ENCODE measurements at regions not wholly inside any gene's neighbourhood (a gene's known extent, or its start where the extent isn't known, plus 50 kb on each side); places are given as distances from the start of the nearest gene placed in this dataset.

DNA sequence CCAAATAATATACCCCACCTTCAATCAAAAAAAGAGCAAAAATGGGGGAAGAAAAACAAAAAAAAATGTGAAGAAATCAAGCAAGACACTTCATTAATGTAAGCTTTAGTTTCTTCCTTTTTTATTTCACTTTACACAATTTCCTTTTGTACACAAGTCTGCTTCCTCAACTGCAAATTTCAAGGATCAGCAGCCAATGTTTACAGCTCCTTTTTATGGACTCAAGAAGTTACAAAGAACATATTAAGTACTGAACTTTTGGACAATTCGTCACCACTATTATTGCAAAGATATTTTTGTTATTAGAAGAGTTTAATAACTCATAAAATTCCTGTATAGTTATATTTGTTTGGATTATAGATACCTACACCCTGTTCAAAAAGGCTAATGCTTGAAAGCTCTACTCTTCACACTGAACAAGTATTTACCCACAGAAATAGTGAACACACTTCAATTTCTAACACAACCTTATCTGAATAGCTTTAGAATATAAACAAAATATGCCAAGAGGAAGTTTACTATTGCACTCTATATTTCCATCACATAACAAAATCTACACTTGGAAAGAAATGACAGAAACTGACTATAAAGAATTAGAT lies 658.7 kb upstream of the CNTNAP5 start:
- Histone ChIP-seq H3K4me2 (ENCODE audit: low read length) (no peak overlapping the region), H3K27ac (no peak overlapping the region), H3K9me3 (ENCODE audit: control insufficient read depth, low read length) (no peaks in the 10 kb centered on the region), H3K4me1 (no peaks in the 10 kb centered on the region), H3K9ac (no peak overlapping the region), H3K4me3 (ENCODE audit: low read depth, low read length) (no peak overlapping the region), H2AFZ (no peak overlapping the region), H3K27me3 (ENCODE audit: control insufficient read depth, insufficient read depth, low read length) (no peaks in the 10 kb centered on the region), H3K79me2 (no peaks in the 10 kb centered on the region), H3K36me3 (ENCODE audit: control insufficient read depth, insufficient read depth, low read length) (no peaks in the 10 kb centered on the region)
- TF ChIP-seq CTCF (IDR thresholded peaks at IDR 0.05) = no peak

DNA sequence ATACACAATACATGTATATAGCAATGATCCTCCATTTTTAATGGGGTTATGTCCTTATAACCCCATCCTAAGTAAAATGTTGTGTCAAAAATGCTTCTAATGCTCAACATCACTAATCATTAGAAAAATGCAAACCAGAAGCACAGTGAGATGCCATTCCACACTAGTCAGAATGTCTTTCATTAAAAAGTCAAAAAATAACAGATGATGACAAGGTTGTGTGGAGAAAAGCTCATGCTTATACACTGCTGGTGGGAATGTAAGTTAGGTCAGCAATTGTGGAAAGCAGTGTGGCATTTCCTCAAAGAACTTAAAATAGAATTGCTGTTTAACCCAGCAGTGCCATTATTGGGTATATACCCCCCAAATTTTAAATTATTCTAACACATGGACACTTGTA lies 654.9 kb upstream of the CNTNAP5 start:
- no peak for TF ChIP-seq CTCF (IDR thresholded peaks at IDR 0.05)
- no peaks in the 10 kb centered on the region for H3K27me3 ChIP-seq (ENCODE audit: control insufficient read depth, insufficient read depth, low read length)
- no peak overlapping the region for H3K4me3 ChIP-seq (ENCODE audit: low read depth, low read length)
- H3K4me1 ChIP-seq = no peaks in the 10 kb centered on the region
- H3K27ac ChIP-seq = no peak overlapping the region
- no peaks in the 10 kb centered on the region for H3K79me2 ChIP-seq
- H2AFZ ChIP-seq = no peak overlapping the region
- no peak overlapping the region for H3K4me2 ChIP-seq (ENCODE audit: low read length)
- no peak overlapping the region for H3K9ac ChIP-seq
- no peaks in the 10 kb centered on the region for H3K36me3 ChIP-seq (ENCODE audit: control insufficient read depth, insufficient read depth, low read length)
- H3K9me3 ChIP-seq (ENCODE audit: control insufficient read depth, low read length) = no peaks in the 10 kb centered on the region

DNA sequence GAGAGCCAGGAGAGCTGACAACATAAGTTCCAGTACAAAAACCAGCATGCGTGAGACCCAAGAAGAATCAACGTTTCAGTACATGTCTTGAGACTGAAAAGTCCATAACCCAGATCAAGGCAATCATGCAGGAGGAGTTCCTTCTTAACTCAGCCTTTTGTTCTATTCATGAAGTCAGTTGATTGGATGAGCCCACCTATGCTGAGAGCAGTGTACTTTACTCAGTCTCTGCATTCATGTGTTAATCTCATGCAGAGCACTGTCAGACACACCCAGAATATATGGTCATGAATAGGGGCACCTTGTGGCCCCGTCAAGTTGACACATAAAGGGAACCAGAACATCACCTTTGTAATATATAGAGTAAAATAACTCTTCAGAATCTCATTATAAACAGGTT lies 653.6 kb upstream of the CNTNAP5 start:
- Histone ChIP-seq H3K4me2 (ENCODE audit: low read length) (no peak overlapping the region), H3K4me3 (ENCODE audit: low read depth, low read length) (no peak overlapping the region), H3K79me2 (no peaks in the 10 kb centered on the region), H2AFZ (no peak overlapping the region), H3K27me3 (ENCODE audit: control insufficient read depth, insufficient read depth, low read length) (no peaks in the 10 kb centered on the region), H3K9ac (no peak overlapping the region), H3K27ac (no peak overlapping the region), H3K36me3 (ENCODE audit: control insufficient read depth, insufficient read depth, low read length) (no peaks in the 10 kb centered on the region), H3K4me1 (no peaks in the 10 kb centered on the region), H3K9me3 (ENCODE audit: control insufficient read depth, low read length) (no peaks in the 10 kb centered on the region)
- no peak for TF ChIP-seq CTCF (IDR thresholded peaks at IDR 0.05)

GRCh38 chr2:123380370-123380935 lies 644.6 kb upstream of the CNTNAP5 start:
- Histone ChIP-seq H3K4me2 (ENCODE audit: low read length) (no peak overlapping the region), H3K27ac (no peak overlapping the region), H3K79me2 (no peaks in the 10 kb centered on the region), H3K4me1 (no peaks in the 10 kb centered on the region), H3K9me3 (ENCODE audit: control insufficient read depth, low read length) (no peaks in the 10 kb centered on the region), H3K4me3 (ENCODE audit: low read depth, low read length) (no peak overlapping the region), H3K27me3 (ENCODE audit: control insufficient read depth, insufficient read depth, low read length) (no peaks in the 10 kb centered on the region), H3K36me3 (ENCODE audit: control insufficient read depth, insufficient read depth, low read length) (no peaks in the 10 kb centered on the region), H2AFZ (no peak overlapping the region), H3K9ac (no peak overlapping the region)
- no peak for TF ChIP-seq CTCF (IDR thresholded peaks at IDR 0.05)

DNA sequence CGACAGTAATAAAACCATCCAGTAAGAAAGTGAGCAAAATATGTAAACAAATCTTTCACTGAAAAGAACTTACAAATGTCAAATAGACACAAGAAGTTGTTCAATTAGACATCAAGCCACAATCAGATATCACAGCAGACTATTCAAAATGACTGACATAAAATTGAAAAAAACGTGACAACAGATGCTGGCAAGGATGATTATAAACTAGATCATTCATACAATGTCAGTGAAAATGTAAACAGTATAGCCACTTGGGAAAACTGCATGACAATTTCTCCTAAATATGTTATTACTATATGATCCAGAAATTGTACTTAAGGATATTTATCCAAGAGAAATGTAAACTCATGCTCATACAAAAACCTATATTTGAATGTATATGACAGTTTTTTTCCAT lies 609.4 kb upstream of the CNTNAP5 start:
- TF ChIP-seq CTCF (IDR thresholded peaks at IDR 0.05) = no peak
- H3K79me2 ChIP-seq = no peaks in the 10 kb centered on the region
- no peaks in the 10 kb centered on the region for H3K4me1 ChIP-seq
- no peak overlapping the region for H3K9ac ChIP-seq
- no peaks in the 10 kb centered on the region for H3K36me3 ChIP-seq (ENCODE audit: control insufficient read depth, insufficient read depth, low read length)
- no peaks in the 10 kb centered on the region for H3K27me3 ChIP-seq (ENCODE audit: control insufficient read depth, insufficient read depth, low read length)
- H3K9me3 ChIP-seq (ENCODE audit: control insufficient read depth, low read length) = no peaks in the 10 kb centered on the region
- H3K4me3 ChIP-seq (ENCODE audit: low read depth, low read length) = no peak overlapping the region
- no peak overlapping the region for H3K4me2 ChIP-seq (ENCODE audit: low read length)
- H3K27ac ChIP-seq = no peak overlapping the region
- H2AFZ ChIP-seq = no peak overlapping the region

All from parathyroid adenoma (tissue), 2 donors.